NOMO-1 (cell line): ENCODE measurements at regions not wholly inside any gene's neighbourhood (a gene's known extent, or its start where the extent isn't known, plus 50 kb on each side); places are given as distances from the start of the nearest gene placed in this dataset.
"Not testable (repeated sequence)": the region's sequence is repeated elsewhere in the genome, so short reads cannot be mapped to it uniquely, and the experiment has no call there.

ENCODE experiments used
- DNase-seq, 2 experiments: peaks; one replicate each; lab custom pipeline; 2025; ENCODE audit not compliant: unreplicated experiment in 2 of 2; lab: John Stamatoyannopoulos, UW

GRCh38 chr10:21041763-21042458 lies 144.8 kb upstream of the NEBL start:
- DNase-seq, result no peak

GRCh38 chr10:21039721-21040120 lies 142.6 kb upstream of the NEBL start:
- DNase-seq, result no peak

GRCh38 chr10:21036757-21037156 lies 139.6 kb upstream of the NEBL start:
- no peak for DNase-seq

GRCh38 chr10:21034770-21035169 lies 137.7 kb upstream of the NEBL start:
- not testable (repeated sequence) for DNase-seq

GRCh38 chr10:21034241-21034640 lies 137.1 kb upstream of the NEBL start:
- no peak for DNase-seq

GRCh38 chr10:21032587-21033319 lies 135.6 kb upstream of the NEBL start:
- DNase-seq, result no peak

DNA sequence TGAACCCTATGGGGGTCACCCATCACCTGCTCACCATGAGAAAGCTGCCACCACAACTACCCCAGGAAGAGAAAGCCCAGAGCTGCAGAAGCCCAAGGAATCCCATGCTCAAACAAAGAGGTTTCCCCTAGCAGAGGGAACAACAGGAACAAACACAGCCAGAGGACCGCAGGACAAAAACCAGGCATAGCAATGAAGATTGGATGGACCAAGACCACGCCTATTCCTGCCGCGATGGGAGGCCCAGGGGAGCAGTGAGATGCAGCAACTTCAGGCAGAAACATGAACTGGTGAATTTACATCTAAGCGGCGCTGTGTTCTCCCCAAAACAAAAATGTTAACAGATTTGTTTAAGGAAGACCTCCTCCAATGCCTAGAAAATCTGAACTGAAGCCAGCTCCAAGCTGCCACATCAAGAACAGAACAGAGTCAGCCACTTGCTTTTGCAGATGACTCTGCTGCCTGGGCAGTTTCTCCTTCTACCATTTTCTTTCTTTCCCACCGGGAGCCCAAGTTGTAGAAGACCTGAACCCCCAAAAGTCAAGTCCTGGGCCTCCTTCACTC lies 134.2 kb upstream of the NEBL start:
- DNase-seq, result no peak

GRCh38 chr10:21030091-21030490 lies 133.0 kb upstream of the NEBL start:
- peak; percentile 68 to 69 for DNase-seq

GRCh38 chr10:21022821-21023220 lies 125.7 kb upstream of the NEBL start:
- DNase-seq, result peak; percentile 44 to 77

DNA sequence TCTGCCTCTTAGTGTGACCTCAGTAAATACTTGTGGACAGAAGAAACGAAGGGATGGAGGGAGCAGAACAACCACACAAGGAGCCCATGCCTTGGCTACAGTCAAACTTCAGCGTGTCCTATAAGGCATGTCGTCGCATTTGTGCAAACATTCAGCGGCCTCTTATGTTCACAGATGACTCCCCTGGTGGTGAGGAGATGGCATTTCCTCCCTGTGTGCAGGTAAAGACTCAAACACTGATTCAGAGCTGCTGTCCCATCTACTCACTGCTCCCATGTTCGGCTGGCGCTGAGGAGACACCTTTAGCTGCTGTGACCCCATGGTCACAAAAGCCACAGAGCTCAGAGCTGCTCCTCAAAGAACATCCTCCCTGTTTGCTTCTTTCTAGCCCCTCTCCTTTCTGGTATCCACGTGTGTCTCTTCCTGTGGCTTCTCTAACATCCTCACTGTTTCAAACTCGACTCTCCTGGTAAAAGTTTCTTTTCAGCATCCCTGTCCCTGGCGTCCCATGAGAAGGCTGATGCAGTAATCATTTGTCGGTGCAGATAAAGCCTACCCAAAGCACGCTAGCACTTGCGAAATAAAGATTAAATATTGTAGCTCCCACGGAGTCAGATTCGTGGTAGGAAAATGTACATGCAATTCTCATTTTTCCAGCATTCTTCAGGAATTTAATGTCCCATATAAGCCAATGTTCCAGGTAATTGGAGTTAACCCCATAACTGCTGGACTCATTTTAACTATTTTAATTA lies 124.9 kb upstream of the NEBL start:
- DNase-seq, result no peak

GRCh38 chr10:21021231-21021630 lies 124.1 kb upstream of the NEBL start:
- no peak for DNase-seq

- DNase-seq, result no peak
Observed at GRCh38 chr10:21020545-21020944, 123.4 kb upstream of the NEBL start.

DNA sequence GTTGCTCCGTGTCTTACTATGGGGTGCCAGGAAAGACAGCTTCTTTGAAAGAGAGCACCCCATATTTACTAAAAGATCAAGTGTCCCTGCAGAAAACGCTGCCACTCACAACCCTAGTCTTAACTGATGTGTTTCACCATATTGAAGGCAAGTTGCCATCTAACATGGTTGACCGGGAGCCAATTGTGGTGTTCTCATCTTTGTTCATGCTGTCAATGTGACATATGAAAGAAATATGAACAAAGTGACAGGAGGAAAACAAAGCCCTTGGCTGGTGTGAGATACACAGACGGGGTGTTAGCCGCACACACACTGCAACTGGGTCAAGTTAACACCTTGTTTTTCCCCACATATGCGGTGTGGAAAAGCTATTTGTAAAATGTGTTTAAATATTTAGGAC lies 122.3 kb upstream of the NEBL start:
- no peak for DNase-seq

DNA sequence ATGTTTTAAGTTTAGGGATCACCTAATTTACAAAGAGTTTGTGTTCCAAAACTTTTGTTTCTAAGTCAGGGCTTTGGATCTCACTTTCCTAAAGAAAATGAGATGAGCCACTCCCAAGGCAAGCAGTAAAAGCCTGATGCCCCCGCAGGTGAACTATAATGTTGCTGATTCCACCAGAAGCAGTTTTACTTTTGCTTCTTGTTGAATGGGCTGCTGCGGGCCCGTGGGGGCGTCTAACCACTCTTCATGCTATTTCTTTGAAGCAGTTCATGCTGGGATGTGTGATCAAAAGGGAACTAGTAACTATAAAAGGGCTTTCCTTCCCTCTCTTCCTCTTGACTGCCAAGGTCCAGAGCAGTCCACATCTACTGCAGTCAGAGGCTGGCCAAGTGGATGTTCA lies 118.7 kb upstream of the NEBL start:
- DNase-seq, result no peak

DNA sequence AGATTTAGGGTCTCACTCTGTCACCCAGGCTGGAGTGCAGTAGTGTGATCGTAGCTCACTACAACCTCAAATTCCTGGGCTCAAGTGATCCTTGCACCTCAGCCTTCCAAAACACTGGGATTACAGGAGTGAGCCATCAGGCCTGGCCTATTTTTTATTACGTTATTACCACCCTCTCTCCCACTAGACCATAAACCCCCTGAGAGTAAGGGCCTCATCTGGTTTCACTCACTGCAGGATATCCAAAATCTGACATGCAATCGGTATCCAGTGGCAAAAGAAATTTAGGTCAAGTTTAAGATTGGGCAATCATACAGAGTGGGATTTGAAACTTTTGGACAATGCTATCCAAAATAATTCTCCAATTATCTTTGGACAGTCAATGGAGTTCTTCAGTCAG lies 117.0 kb upstream of the NEBL start:
- DNase-seq, result no peak

DNA sequence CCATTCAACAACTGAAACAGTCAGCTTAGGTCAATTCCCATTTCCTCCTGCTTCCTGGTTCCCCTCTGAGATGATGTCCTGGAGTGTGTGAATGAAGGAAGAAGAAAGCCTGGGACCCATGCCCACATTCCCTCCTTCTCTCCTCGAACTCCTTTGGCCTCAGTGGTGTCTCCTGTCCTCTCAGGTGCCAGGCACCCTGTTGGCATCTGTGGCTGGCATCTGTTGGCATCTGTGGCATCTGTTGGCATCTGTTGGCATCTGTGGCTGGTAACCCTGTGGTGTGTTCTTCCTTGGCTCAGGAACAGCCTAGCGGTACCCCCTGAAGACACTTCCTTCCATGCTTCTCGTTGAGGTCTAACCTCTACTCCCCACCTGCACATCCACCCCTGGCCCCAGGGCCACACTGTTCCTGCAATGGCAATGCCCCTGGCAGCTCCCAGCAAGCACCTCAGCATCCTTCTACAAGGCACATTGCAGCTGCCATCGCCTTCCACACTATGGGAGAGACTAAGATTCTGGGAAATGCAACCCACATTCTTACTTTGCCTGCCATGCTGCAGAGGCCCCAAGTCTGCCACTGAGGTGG lies 114.4 kb upstream of the NEBL start:
- DNase-seq, result no peak

DNA sequence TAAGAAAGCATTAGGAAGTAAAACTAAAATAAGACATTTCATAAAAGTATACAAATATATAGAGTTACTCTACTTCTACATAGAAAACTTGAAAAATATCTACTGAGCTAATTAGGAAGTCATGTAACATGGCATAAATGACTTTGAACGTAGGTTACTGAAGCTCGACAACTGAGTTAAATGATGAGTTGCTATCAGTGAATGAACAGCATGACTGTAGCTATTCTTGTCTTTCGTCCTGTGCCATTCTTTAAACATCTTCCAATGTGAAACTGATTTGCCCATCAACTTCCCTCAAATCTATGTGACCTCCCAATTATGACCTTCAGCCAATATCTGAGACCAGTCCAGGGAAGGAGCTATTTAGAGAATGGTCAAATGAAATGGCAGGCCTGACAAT lies 113.5 kb upstream of the NEBL start:
- DNase-seq, result no peak

DNA sequence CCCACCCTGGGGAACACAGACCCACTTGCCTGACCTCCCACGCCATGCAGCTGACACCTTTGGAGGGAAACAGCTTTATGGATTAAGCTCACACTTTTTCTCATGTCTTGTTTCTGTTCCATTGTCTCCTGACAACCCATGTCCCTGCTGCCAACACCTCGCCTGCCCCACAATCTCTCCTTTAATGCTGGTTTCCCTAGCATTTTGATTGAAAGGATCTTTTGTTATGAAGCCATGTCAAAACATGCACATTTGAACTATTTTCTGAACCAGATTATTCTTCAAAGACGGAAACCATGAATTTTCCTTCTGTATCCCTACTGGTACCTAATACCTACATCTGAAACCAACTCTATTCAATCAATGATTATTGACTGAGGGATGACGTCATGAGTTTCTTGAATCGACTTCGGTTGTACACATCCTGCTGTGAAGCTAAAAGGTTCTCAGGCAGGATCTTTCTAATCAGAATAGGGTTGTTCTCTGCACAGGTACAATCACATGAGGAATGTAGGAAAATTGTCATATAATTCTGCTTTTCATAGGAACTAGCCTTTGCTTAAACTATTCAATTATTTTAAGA lies 106.2 kb upstream of the NEBL start:
- DNase-seq, result no peak

- DNase-seq, result no peak
Observed at GRCh38 chr10:21002091-21002878, 105.2 kb upstream of the NEBL start.

DNA sequence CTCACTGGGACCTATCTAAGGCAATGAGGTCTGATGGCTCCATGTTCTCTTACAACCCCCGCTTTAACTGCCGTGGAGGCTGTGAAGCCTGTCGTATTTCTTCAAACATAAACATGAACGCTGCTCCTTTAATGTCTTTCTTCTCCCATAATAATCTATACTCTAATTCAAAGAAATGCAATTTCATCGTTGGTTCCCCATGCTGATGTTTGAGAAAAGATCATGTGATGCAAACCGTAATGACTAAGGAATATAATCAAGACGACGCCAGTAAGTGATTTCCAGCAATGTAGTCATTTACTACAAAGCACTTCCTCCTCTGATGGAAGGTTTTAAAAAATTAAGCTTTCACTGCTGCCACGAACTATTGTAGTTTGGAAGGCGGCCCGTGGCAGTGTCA lies 102.6 kb upstream of the NEBL start:
- peak in 1 of 2 experiments; percentile 77 for DNase-seq
